ENCODE measurements at regions not wholly inside any gene's neighbourhood (a gene's known extent, or its start where the extent isn't known, plus 50 kb on each side); places are given as distances from the start of the nearest gene placed in this dataset.

DNA sequence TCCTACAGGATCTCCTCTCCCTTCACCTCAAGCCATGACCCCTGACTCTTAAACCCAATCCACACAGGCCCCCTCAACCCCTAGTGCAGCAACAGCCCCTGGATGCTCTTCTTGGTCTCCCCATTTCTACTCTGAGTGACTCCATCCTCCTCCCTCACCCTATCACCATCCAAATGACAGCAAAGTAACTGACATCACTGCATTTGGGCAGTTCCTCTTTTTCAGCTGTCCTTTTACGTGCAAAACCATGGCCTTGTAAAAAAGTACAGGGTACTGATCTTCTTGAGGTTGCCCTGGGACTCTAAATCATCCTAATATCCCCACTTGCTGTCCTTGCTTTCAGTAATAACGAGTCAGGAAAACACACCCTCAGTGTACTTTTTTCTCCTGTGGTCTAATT lies 454.9 kb downstream of the ADRA2A start:
- TF ChIP-seq, protein P1, sequence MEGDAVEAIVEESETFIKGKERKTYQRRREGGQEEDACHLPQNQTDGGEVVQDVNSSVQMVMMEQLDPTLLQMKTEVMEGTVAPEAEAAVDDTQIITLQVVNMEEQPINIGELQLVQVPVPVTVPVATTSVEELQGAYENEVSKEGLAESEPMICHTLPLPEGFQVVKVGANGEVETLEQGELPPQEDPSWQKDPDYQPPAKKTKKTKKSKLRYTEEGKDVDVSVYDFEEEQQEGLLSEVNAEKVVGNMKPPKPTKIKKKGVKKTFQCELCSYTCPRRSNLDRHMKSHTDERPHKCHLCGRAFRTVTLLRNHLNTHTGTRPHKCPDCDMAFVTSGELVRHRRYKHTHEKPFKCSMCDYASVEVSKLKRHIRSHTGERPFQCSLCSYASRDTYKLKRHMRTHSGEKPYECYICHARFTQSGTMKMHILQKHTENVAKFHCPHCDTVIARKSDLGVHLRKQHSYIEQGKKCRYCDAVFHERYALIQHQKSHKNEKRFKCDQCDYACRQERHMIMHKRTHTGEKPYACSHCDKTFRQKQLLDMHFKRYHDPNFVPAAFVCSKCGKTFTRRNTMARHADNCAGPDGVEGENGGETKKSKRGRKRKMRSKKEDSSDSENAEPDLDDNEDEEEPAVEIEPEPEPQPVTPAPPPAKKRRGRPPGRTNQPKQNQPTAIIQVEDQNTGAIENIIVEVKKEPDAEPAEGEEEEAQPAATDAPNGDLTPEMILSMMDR (IDR thresholded peaks at IDR 0.05), result no peak
- no peak for TF ChIP-seq POLR2AphosphoS5 (IDR thresholded peaks at IDR 0.05)

All from upper lobe of left lung (tissue), 4 donors.